ENCODE measurements at regions not wholly inside any gene's neighbourhood (a gene's known extent, or its start where the extent isn't known, plus 50 kb on each side); places are given as distances from the start of the nearest gene placed in this dataset.

GRCh38 chr4:3880615-3881120 lies 114.5 kb downstream of the ADRA2C start:
- TF ChIP-seq POLR2A (IDR thresholded peaks at IDR 0.05; ENCODE audit: low read length) (no peak), GATA1 (IDR thresholded peaks at IDR 0.05; ENCODE audit: low read depth, low read length) (no peak)

All from erythroblast (primary cell).